ENCODE measurements at regions not wholly inside any gene's neighbourhood (a gene's known extent, or its start where the extent isn't known, plus 50 kb on each side); places are given as distances from the start of the nearest gene placed in this dataset.
"Not testable (repeated sequence)": the region's sequence is repeated elsewhere in the genome, so short reads cannot be mapped to it uniquely, and the experiment has no call there.

DNA sequence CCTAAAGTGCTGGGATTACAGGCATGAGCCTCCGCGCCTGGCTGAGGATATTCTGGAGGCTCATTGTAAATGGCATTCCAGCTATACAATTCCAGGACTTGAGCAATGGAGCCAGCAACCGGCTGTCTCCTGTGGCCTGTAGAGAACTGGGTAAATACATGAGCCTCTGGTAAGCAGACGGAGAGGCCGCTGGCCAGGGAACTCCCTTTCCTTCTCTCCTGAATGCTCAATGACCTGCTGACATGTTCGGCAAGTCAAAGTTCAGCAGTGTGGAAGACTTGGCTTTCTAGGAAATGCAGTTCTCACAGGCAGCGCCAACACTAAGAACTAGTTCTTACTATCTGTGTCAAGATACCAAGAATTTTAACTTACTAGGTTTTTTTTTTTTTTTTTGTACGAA is 139.8 kb downstream of the SEPTIN7 start:
- not testable (repeated sequence) for TF ChIP-seq ATOH8 (CRISPR knock-in tag; IDR thresholded peaks at IDR 0.05; ENCODE audit: low read depth); RNF2 (IDR thresholded peaks at IDR 0.05; ENCODE audit: borderline replicate concordance, low read depth)
- TF ChIP-seq, protein P1, sequence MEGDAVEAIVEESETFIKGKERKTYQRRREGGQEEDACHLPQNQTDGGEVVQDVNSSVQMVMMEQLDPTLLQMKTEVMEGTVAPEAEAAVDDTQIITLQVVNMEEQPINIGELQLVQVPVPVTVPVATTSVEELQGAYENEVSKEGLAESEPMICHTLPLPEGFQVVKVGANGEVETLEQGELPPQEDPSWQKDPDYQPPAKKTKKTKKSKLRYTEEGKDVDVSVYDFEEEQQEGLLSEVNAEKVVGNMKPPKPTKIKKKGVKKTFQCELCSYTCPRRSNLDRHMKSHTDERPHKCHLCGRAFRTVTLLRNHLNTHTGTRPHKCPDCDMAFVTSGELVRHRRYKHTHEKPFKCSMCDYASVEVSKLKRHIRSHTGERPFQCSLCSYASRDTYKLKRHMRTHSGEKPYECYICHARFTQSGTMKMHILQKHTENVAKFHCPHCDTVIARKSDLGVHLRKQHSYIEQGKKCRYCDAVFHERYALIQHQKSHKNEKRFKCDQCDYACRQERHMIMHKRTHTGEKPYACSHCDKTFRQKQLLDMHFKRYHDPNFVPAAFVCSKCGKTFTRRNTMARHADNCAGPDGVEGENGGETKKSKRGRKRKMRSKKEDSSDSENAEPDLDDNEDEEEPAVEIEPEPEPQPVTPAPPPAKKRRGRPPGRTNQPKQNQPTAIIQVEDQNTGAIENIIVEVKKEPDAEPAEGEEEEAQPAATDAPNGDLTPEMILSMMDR (IDR thresholded peaks at IDR 0.05): not testable (repeated sequence)
